RKO (cell line): ENCODE measurements at regions not wholly inside any gene's neighbourhood (a gene's known extent, or its start where the extent isn't known, plus 50 kb on each side); places are given as distances from the start of the nearest gene placed in this dataset.

Experiments used
- DNase-seq: peaks from one replicate; pipeline ENCODE4 v3.0.0-alpha.2; 2016; ENCODE audit warnings: low spot score

- DNase-seq, result no peak
Measured at GRCh38 chr9:105828171-105828570, 133.8 kb downstream of the TMEM38B start.

DNA sequence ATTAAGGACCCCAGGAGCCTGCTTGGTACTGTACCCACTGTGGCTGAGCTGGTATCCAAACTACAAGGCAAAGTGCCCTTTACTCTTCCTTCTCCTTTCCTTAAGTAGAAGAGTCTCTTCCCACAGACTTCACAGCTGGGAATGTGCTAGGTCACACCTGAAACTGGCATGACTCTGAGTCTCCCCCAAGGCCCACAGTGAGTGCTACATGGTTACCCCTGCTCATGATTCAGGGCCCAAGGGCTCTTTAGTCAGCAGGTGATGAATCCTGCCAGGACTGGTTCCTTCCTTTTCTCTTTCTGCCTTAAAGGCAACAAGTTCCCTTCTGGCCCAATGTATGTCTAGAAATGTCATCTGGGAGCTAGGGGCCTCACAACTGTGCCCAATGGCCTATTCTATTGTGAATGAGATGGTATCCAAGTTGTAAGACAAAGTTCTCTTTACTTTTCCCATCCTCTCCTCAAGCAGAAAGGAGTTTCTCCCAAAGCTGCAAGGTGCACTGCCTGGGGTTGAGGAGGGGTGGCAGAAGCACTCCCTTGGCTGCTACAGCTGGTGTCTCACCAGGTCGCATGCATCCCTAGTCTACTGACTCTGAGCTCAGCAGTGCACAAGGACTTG, 134.4 kb downstream of the TMEM38B start:
- DNase-seq, result no peak

- DNase-seq, result no peak
Measured at GRCh38 chr9:105830461-105830860, 136.1 kb downstream of the TMEM38B start.

GRCh38 chr9:105832096-105832710, 137.9 kb downstream of the TMEM38B start:
- DNase-seq, result peak; percentile 53

DNA sequence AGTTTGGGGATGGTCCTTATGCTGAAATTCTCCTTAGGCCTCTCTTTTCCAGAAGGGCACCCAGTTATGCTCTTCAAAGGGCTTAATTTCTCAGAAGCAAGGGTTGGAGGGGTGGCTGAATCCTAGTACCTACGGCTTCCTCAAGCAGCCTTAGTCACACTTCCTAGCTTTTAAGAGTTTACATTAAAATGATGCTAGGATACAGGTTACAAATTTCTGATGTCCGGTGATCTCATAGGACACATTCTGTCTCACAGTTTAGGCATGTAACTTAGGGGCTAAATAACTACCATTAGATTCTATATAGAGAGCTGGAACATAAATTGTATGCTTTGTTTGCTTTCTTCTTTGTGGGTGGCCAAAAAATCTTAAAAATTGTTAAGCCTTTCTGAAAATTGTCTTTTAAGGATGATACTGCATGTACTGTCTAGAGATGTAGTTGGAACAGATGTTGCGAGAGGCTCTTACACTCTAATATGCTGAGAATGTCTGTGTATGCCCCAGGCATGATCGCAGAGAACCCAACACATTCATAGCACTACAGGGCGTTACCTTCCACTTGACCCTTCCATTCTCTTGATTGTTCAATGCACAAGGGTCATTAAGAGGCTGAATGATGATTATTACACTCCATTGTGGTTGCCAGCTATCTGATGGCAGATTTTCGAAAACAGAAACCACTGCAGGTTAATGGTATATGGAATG, 139.1 kb downstream of the TMEM38B start:
- DNase-seq, result peak; percentile 19

DNA sequence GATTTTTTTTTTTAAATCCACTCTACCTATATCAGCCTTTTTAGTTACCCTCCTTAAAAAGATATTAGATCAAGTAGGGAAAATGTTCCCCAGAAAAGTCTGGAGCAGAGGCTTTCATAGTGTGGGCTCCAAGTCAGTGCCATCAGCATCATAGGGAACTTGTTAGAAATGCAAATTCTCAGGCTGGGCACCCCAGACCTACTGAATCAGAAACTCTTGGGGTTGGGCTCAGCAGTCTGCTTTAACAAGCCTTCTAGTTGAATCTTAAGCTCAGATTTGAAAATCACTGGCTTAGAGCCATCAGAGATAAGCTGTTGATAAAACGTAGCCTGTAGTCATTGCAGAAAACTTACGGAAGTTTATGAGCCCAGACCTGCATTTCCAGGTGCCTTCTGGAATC, 140.1 kb downstream of the TMEM38B start:
- DNase-seq, result no peak

- no peak for DNase-seq
Measured at GRCh38 chr9:105835721-105836120, 141.4 kb downstream of the TMEM38B start.

- DNase-seq, result no peak
Measured at GRCh38 chr9:105836936-105837660, 142.8 kb downstream of the TMEM38B start.

GRCh38 chr9:105841562-105841961, 147.2 kb downstream of the TMEM38B start:
- DNase-seq, result no peak

DNA sequence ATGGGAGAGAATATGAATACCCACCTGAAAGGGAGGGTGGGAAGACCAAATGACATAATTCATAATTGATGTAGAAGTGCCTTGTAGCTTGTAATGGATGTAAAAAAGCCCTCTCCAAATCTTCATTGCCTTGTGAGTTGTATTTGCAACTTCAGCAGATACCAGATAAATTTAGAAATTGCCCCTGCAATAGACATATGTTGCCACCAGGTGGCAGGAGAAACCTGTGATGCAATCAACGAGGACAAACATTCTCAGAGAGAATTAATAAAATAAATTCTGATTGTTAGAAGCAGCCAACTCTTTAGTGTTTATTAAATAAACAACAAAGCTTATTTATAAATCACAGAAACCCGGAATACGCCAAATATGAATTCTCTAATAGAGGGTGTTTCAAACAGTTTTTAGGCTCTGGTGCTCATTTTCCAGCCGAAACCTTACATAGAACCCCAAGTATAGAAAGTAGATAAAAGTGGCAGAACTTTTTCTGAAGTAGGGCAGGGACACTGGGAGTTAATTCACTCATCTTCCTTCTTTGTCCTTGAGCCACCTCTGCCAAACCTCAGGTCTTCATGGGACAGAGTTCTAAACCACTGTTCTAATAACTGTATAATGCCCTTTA, 147.8 kb downstream of the TMEM38B start:
- DNase-seq, result peak; percentile 68

GRCh38 chr9:105846825-105847224, 152.5 kb downstream of the TMEM38B start:
- no peak for DNase-seq

DNA sequence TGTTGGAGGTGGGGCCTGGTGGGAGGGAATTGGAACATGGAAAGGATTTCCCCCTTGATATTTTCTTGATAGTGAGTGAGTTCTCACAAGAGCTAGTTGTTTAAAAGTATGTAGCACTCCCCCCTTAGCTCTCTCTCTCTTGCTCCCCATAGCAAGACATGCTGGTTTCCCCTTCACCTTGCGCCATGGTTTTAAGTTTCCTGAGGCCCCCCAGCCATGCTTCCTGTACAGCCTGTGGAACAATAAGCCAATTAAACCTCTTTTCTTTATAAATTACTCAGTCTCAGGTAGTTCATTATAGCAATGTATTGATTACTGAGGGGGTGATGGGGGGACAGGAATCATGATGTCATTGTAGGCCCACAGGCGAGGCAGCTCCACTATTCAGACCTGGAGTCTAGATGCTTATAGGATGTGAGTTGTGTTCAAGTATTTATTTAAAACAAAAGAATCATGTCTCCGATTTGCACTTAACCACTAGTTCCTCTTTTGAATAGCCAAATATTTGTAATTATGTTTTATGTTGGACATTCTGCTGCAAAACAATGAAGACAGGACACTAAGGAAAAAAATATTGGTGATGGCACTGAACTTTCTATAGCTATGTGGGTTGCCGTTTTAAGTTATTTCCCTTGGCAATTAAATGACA, 156.6 kb downstream of the TMEM38B start:
- DNase-seq, result no peak

GRCh38 chr9:105854026-105854782, 159.9 kb downstream of the TMEM38B start:
- no peak for DNase-seq

DNA sequence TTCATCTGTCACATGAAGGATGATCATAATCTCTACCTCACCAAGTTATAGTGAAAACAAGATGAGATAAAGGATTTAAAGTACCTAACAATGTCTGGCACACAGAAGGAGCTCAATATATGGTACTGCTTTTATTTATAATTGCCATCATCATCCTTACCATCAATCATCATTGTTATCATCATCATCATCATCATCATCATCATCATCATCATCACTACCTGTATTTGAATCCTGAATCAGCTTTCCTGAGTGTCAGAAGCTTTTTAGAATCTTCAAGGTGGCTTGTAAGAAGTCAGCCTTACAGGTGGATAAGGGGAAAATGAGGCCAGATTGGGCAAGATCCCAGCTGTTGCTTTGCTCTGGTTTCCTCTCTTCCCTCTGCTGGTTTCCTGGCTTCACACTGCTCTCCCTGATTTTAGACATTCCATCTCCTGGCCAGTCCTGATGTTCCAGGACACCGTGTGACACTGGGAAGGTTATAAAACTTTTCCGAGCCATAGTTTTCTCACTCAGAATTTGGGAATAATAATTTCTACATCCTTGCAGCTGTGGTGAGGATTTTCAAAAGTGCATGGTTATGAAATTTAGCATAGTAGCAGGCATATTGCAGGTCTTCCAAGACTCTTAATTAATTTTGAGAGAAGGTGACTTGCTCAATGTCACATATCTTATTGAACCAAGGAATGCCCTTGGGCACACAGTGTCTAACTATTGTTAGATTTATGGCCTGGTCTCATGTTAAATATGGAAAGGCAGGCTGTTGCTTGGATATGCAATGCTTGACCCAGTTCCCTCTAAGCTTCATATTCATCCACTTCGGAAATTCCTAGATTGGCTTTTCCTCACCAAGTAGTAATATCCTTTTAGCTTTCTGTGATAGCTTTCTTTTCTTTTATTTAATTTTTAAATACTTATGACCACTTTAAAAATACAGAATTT, 160.7 kb downstream of the TMEM38B start:
- no peak for DNase-seq

- DNase-seq, result no peak
Measured at GRCh38 chr9:105855987-105856386, 161.6 kb downstream of the TMEM38B start.

- DNase-seq, result no peak
Measured at GRCh38 chr9:105858006-105858690, 163.8 kb downstream of the TMEM38B start.

DNA sequence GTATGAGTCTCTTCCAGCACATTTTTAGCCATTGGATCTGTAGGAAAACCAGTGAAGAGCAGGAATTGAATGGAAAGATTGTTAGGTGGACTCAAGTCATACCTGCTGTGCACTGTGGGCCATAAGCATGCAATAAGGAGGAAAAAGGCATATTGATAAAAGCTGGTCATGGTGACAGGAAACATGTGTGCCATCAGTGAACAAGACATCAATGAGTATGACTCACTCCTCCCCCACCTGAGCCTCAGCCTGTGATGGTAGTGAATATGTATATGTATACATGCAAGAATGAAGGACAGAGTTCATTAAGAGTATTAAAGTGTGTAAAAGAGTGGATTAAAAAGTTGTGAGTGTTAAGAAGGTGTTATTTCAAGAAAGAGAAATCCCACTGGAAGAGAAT, 164.5 kb downstream of the TMEM38B start:
- no peak for DNase-seq

DNA sequence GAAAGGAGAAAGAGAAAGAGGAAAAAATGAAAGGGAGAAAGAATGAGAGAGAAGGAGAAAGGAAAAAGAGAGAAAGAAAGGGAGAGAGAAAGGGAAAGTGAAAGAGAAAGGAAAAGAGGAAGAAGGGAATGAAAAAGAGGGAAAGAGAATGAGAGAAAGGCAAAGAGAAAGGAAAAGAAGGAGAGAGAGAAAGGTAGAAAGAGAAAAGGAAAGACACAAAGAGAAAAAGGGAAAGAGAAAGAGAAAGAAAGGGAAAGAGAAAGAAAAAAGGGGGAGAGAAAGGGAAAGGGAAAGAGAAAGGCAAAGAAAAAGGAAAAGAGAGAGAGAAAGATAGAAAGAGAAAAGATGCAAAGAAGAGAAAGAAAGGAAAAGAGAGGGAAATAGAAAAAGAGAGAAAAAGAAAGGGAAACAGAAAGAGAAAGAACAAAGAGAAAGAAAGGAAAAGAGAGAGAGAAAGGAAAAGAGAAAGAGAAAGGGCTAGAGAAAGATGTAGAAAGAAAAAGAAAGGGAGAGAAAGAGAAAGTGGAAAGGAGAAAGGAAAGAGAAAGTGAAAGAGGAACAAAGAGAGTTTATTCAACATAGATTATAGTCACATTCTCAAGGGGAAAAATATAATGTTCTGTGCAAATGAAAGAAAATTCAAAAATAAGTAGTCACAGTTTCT, 165.2 kb downstream of the TMEM38B start:
- no peak for DNase-seq

GRCh38 chr9:105860516-105860915, 166.2 kb downstream of the TMEM38B start:
- DNase-seq, result peak; percentile 27
